ENCODE measurements at regions not wholly inside any gene's neighbourhood (a gene's known extent, or its start where the extent isn't known, plus 50 kb on each side); places are given as distances from the start of the nearest gene placed in this dataset.

DNA sequence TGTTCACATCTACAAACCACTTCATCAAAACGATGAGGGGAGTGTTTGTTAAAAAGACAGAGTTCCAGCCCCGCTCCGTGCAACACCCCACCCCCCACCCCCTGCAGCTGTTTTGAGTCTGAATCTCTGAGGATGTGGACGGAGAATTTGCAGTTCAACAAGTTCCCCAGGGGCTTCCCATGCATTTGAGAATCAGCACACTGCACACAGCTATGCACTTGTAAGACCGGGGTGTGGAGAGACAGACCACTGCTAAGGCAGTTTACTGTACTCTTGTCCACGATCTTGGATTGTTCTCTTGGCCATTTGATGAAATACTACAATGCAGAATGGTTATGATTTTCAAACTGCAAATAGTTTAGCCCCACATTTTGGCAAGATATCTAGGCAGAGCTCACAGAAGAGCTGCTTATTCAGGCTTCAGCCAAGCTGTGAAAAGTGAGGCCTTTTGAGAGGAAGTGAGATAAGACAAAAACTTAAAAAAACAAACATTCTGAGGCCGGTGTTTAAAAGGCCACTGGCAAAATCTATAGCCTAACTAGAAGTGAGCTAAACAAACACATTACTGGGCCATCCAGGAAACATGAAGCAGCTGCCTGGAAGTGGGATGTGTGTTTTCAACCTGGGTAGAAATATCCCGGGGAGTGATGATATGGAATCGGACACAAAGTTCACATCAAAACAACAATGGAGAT is 308.2 kb upstream of the ADAMTS9 start:
- TF ChIP-seq, protein P1, sequence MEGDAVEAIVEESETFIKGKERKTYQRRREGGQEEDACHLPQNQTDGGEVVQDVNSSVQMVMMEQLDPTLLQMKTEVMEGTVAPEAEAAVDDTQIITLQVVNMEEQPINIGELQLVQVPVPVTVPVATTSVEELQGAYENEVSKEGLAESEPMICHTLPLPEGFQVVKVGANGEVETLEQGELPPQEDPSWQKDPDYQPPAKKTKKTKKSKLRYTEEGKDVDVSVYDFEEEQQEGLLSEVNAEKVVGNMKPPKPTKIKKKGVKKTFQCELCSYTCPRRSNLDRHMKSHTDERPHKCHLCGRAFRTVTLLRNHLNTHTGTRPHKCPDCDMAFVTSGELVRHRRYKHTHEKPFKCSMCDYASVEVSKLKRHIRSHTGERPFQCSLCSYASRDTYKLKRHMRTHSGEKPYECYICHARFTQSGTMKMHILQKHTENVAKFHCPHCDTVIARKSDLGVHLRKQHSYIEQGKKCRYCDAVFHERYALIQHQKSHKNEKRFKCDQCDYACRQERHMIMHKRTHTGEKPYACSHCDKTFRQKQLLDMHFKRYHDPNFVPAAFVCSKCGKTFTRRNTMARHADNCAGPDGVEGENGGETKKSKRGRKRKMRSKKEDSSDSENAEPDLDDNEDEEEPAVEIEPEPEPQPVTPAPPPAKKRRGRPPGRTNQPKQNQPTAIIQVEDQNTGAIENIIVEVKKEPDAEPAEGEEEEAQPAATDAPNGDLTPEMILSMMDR (conservative IDR thresholded peaks at IDR 0.05; ENCODE audit: low read depth in 2 of 2), result no peak
- TF ChIP-seq, protein P2, sequence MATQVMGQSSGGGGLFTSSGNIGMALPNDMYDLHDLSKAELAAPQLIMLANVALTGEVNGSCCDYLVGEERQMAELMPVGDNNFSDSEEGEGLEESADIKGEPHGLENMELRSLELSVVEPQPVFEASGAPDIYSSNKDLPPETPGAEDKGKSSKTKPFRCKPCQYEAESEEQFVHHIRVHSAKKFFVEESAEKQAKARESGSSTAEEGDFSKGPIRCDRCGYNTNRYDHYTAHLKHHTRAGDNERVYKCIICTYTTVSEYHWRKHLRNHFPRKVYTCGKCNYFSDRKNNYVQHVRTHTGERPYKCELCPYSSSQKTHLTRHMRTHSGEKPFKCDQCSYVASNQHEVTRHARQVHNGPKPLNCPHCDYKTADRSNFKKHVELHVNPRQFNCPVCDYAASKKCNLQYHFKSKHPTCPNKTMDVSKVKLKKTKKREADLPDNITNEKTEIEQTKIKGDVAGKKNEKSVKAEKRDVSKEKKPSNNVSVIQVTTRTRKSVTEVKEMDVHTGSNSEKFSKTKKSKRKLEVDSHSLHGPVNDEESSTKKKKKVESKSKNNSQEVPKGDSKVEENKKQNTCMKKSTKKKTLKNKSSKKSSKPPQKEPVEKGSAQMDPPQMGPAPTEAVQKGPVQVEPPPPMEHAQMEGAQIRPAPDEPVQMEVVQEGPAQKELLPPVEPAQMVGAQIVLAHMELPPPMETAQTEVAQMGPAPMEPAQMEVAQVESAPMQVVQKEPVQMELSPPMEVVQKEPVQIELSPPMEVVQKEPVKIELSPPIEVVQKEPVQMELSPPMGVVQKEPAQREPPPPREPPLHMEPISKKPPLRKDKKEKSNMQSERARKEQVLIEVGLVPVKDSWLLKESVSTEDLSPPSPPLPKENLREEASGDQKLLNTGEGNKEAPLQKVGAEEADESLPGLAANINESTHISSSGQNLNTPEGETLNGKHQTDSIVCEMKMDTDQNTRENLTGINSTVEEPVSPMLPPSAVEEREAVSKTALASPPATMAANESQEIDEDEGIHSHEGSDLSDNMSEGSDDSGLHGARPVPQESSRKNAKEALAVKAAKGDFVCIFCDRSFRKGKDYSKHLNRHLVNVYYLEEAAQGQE (IDR thresholded peaks at IDR 0.05; ENCODE audit: unreplicated experiment), result no peak
